ENCODE measurements at regions not wholly inside any gene's neighbourhood (a gene's known extent, or its start where the extent isn't known, plus 50 kb on each side); places are given as distances from the start of the nearest gene placed in this dataset.

GRCh38 chr14:34032720-34033119, 81.8 kb upstream of the EGLN3 start:
- DNase-seq = no peak

- DNase-seq = no peak
These were observed 80.0 kb upstream of the EGLN3 start for GRCh38 chr14:34030864-34031263.

- no peak for DNase-seq
These were observed 79.1 kb upstream of the EGLN3 start for GRCh38 chr14:34029921-34030334.

GRCh38 chr14:34027990-34028495, 77.2 kb upstream of the EGLN3 start:
- DNase-seq = no peak

- DNase-seq = no peak
These were observed 76.5 kb upstream of the EGLN3 start for GRCh38 chr14:34027130-34027989.

GRCh38 chr14:34025325-34026017, 74.6 kb upstream of the EGLN3 start:
- DNase-seq = no peak

- no peak for DNase-seq
These were observed 73.9 kb upstream of the EGLN3 start for GRCh38 chr14:34024768-34025144.

- DNase-seq = no peak
These were observed 73.2 kb upstream of the EGLN3 start for GRCh38 chr14:34023824-34024767.

- DNase-seq = no peak
These were observed 70.2 kb upstream of the EGLN3 start for GRCh38 chr14:34021096-34021495.

GRCh38 chr14:34020014-34020413, 69.1 kb upstream of the EGLN3 start:
- DNase-seq = no peak

- DNase-seq = peak; percentile 37
These were observed 67.8 kb upstream of the EGLN3 start for GRCh38 chr14:34018564-34019244.

GRCh38 chr14:34018125-34018524, 67.3 kb upstream of the EGLN3 start:
- peak; percentile 23 for DNase-seq

GRCh38 chr14:34015383-34015782, 64.5 kb upstream of the EGLN3 start:
- no peak for DNase-seq

- DNase-seq = no peak
These were observed 64.1 kb upstream of the EGLN3 start for GRCh38 chr14:34014936-34015335.

GRCh38 chr14:34013721-34014060, 62.8 kb upstream of the EGLN3 start:
- no peak for DNase-seq

GRCh38 chr14:34012978-34013720, 62.3 kb upstream of the EGLN3 start:
- DNase-seq = no peak

GRCh38 chr14:34012369-34012768, 61.5 kb upstream of the EGLN3 start:
- DNase-seq = no peak

- no peak for DNase-seq
These were observed 59.1 kb upstream of the EGLN3 start for GRCh38 chr14:34009956-34010355.

GRCh38 chr14:34007902-34008301, 57.0 kb upstream of the EGLN3 start:
- DNase-seq = no peak

GRCh38 chr14:34005901-34006300, 55.0 kb upstream of the EGLN3 start:
- no peak for DNase-seq

GRCh38 chr14:34004881-34005280, 54.0 kb upstream of the EGLN3 start:
- no peak for DNase-seq

GRCh38 chr14:34003691-34004090, 52.8 kb upstream of the EGLN3 start:
- DNase-seq = no peak
